Breast epithelium (tissue), 4 donors: ENCODE measurements at regions not wholly inside any gene's neighbourhood (a gene's known extent, or its start where the extent isn't known, plus 50 kb on each side); places are given as distances from the start of the nearest gene placed in this dataset.

ENCODE experiments used
- DNase-seq, 2 donors: peaks; one replicate each; pipeline ENCODE4 v3.0.0-alpha.2; 2019; ENCODE audit warnings: low spot score in 2 of 2
- H3K27ac ChIP-seq, 2 donors: fragments of 200-600 bp; sonication (generic) in 1 of 2; one replicate each; pipeline ENCODE4 v1.5.1; 2016 to 2019; ENCODE audit warnings: mild to moderate bottlenecking in 1 of 2
- H3K27me3 ChIP-seq, 2 donors: fragments of 200-600 bp; sonication (generic) in 1 of 2; one replicate each; pipeline versions ENCODE4 v1.5.1 to v1.6.0; 2017 to 2019; ENCODE audit warnings: control low read depth in 1 of 2, mild to moderate bottlenecking in 1 of 2
- H3K36me3 ChIP-seq: fragments of 200-600 bp; one replicate; pipeline ENCODE4 v1.5.1; 2019
- H3K4me1 ChIP-seq, 2 donors: fragments of 200-600 bp; sonication (generic); one replicate each; pipeline ENCODE4 v1.5.1; 2016 to 2019; ENCODE audit warnings: control low read depth in 1 of 2
- H3K4me3 ChIP-seq, 3 donors: fragments of 200-600 bp; sonication (generic); 1 replicate in 2 of 3; 2 replicates in 1 of 3; pipeline ENCODE4 v1.5.1; 2016 to 2019; ENCODE audit warnings: mild to moderate bottlenecking in 3 of 3, moderate library complexity in 2 of 3
- H3K9me3 ChIP-seq, 2 donors: fragments of 200-600 bp; sonication (generic) in 1 of 2; one replicate each; pipeline ENCODE4 v1.5.1; 2016 to 2019; ENCODE audit warnings: control low read depth in 1 of 2
- CTCF ChIP-seq, 3 donors: fragments of 450-650 bp; IDR thresholded peaks; one replicate each; pipeline ENCODE4 v1.5.1; 2016 to 2017; ENCODE audit warnings: antibody characterized with exemption in 3 of 3, mild to moderate bottlenecking in 3 of 3, moderate library complexity in 3 of 3
- POLR2A ChIP-seq: fragments of 450-650 bp; IDR thresholded peaks from one replicate; pipeline ENCODE4 v1.6.1; 2016; ENCODE audit warnings: antibody characterized with exemption, mild to moderate bottlenecking, moderate library complexity
- POLR2AphosphoS5 ChIP-seq, 3 donors: sonication (generic); formaldehyde crosslinking; IDR thresholded peaks; one replicate each; pipeline ENCODE4 v1.6.1; 2017; ENCODE audit warnings: antibody characterized with exemption in 3 of 3
- intact Hi-C: fragments of 100-400 bp; cut with DNase I; formaldehyde crosslinking; loops from one replicate; pipeline ENCODE4 v1.15.1; 2023; ENCODE audit warnings: low total_unique reads

- no peaks in the 10 kb centered on the region for H3K4me1 ChIP-seq
- no peaks in the 10 kb centered on the region for H3K27me3 ChIP-seq
- no peaks in the 10 kb centered on the region for H3K36me3 ChIP-seq
- no peak overlapping the region for H3K27ac ChIP-seq
- H3K4me3 ChIP-seq = no peak overlapping the region
- intact Hi-C loops = loop anchor here (2.0 kb wide), 1 partner anchor 23 kb away; no protein-coding TSS in a partner anchor
- TF ChIP-seq POLR2A (no peak), POLR2AphosphoS5 (IDR thresholded peaks at IDR 0.05) (no peak), CTCF (IDR thresholded peaks at IDR 0.05) (no peak)
- no peak for DNase-seq
- no peaks in the 10 kb centered on the region for H3K9me3 ChIP-seq
These were observed 602.6 kb downstream of the KCNJ2 start for GRCh38 chr17:70771804-70772386.

- TF ChIP-seq POLR2A (no peak), POLR2AphosphoS5 (IDR thresholded peaks at IDR 0.05) (no peak), CTCF (IDR thresholded peaks at IDR 0.05) (no peak)
- no peaks in the 10 kb centered on the region for H3K9me3 ChIP-seq
These were observed 603.4 kb downstream of the KCNJ2 start for GRCh38 chr17:70772761-70773160.

GRCh38 chr17:70773258-70773657 is 603.9 kb downstream of the KCNJ2 start:
- H3K27me3 ChIP-seq = no peaks in the 10 kb centered on the region
- no peaks in the 10 kb centered on the region for H3K9me3 ChIP-seq
- intact Hi-C loops = loop anchor here (2.0 kb wide), 1 partner anchor 24 kb away; no protein-coding TSS in a partner anchor
- no peaks in the 10 kb centered on the region for H3K4me1 ChIP-seq
- no peak overlapping the region for H3K4me3 ChIP-seq
- no peak for DNase-seq
- TF ChIP-seq POLR2A (no peak), POLR2AphosphoS5 (IDR thresholded peaks at IDR 0.05) (no peak), CTCF (IDR thresholded peaks at IDR 0.05) (no peak)
- H3K36me3 ChIP-seq = no peaks in the 10 kb centered on the region
- no peak overlapping the region for H3K27ac ChIP-seq

More at GRCh38 chr17:70772761-70773160, 603.4 kb downstream of the KCNJ2 start:
- intact Hi-C loops = loop anchor here (2.0 kb wide), 1 partner anchor 24 kb away; no protein-coding TSS in a partner anchor
- H3K27me3 ChIP-seq = no peaks in the 10 kb centered on the region
- H3K27ac ChIP-seq = no peak overlapping the region
- H3K4me1 ChIP-seq = no peaks in the 10 kb centered on the region
- no peak for DNase-seq
- H3K4me3 ChIP-seq = no peak overlapping the region
- no peaks in the 10 kb centered on the region for H3K36me3 ChIP-seq

- no peak for TF ChIP-seq POLR2A
- no peak for TF ChIP-seq CTCF (IDR thresholded peaks at IDR 0.05)
- no peak for TF ChIP-seq POLR2AphosphoS5 (IDR thresholded peaks at IDR 0.05)
- no peaks in the 10 kb centered on the region for H3K27me3 ChIP-seq
- no peaks in the 10 kb centered on the region for H3K4me1 ChIP-seq
- no peak overlapping the region for H3K27ac ChIP-seq
- intact Hi-C loops = no loop called here
- no peak overlapping the region for H3K4me3 ChIP-seq
- no peak for DNase-seq
- no peaks in the 10 kb centered on the region for H3K9me3 ChIP-seq
- H3K36me3 ChIP-seq = no peaks in the 10 kb centered on the region
These were observed 605.2 kb downstream of the KCNJ2 start for GRCh38 chr17:70774339-70775117.

GRCh38 chr17:70775679-70776078 is 606.3 kb downstream of the KCNJ2 start:
- intact Hi-C loops = no loop called here
- DNase-seq = no peak
- no peaks in the 10 kb centered on the region for H3K27me3 ChIP-seq
- no peak overlapping the region for H3K27ac ChIP-seq
- TF ChIP-seq POLR2AphosphoS5 (IDR thresholded peaks at IDR 0.05) = no peak
- no peak for TF ChIP-seq CTCF (IDR thresholded peaks at IDR 0.05)
- no peak for TF ChIP-seq POLR2A
- H3K4me3 ChIP-seq = no peak overlapping the region
- H3K9me3 ChIP-seq = no peaks in the 10 kb centered on the region
- no peaks in the 10 kb centered on the region for H3K4me1 ChIP-seq
- H3K36me3 ChIP-seq = no peaks in the 10 kb centered on the region
